Left lobe of liver (tissue), 2 donors: ENCODE measurements at regions not wholly inside any gene's neighbourhood (a gene's known extent, or its start where the extent isn't known, plus 50 kb on each side); places are given as distances from the start of the nearest gene placed in this dataset.

ENCODE experiments used
- ATAC-seq: fragments of 200-7000 bp; cut with Tn5 transposase; one replicate; pipeline ENCODE4 v1.9.1; 2020; ENCODE audit warnings: mild to moderate bottlenecking, moderate library complexity
- DNase-seq: peaks from one replicate; pipeline ENCODE4 v3.0.0-alpha.2; 2020; ENCODE audit warnings: low spot score
- donor health status: DM: no; HTN: no; CAD: no; lungs with moderate emphysema.
- donor health status: DM: no; HTN: yes; CAD: no.

GRCh38 chr3:116767726-116768125, 58.1 kb downstream of the TUSC7 start:
- DNase-seq (no peak), ATAC-seq (no peak)

- ATAC-seq: peak; percentile 97
- peak; percentile 61 for DNase-seq
Observed at GRCh38 chr3:116770815-116771450, 61.4 kb downstream of the TUSC7 start.

- DNase-seq (no peak), ATAC-seq (no peak)
Observed at GRCh38 chr3:116776880-116777785, 67.6 kb downstream of the TUSC7 start.

GRCh38 chr3:116785226-116785625, 75.6 kb downstream of the TUSC7 start:
- no peak for DNase-seq
- no peak for ATAC-seq

GRCh38 chr3:116802651-116803050, 93.1 kb downstream of the TUSC7 start:
- DNase-seq (no peak), ATAC-seq (no peak)

- no peak for ATAC-seq
- no peak for DNase-seq
Observed at GRCh38 chr3:116806351-116806750, 96.8 kb downstream of the TUSC7 start.

GRCh38 chr3:116808725-116809124, 99.1 kb downstream of the TUSC7 start:
- no peak for DNase-seq
- ATAC-seq: no peak

GRCh38 chr3:116809208-116809607, 99.6 kb downstream of the TUSC7 start:
- ATAC-seq (no peak), DNase-seq (no peak)

- ATAC-seq: no peak
- no peak for DNase-seq
Observed at GRCh38 chr3:116811754-116812153, 102.2 kb downstream of the TUSC7 start.

- ATAC-seq (no peak), DNase-seq (no peak)
Observed at GRCh38 chr3:116812949-116813348, 103.4 kb downstream of the TUSC7 start.

GRCh38 chr3:116815321-116815720, 105.7 kb downstream of the TUSC7 start:
- ATAC-seq (no peak), DNase-seq (no peak)

- no peak for ATAC-seq
- no peak for DNase-seq
Observed at GRCh38 chr3:116815831-116816588, 106.4 kb downstream of the TUSC7 start.

GRCh38 chr3:116821371-116821770, 111.8 kb downstream of the TUSC7 start:
- DNase-seq (no peak), ATAC-seq (no peak)

- ATAC-seq (no peak), DNase-seq (no peak)
Observed at GRCh38 chr3:116824208-116824607, 114.6 kb downstream of the TUSC7 start.

- ATAC-seq (no peak), DNase-seq (no peak)
Observed at GRCh38 chr3:116833202-116833601, 123.6 kb downstream of the TUSC7 start.

- DNase-seq (no peak), ATAC-seq (no peak)
Observed at GRCh38 chr3:116834816-116835215, 125.2 kb downstream of the TUSC7 start.

GRCh38 chr3:116835658-116836057, 126.1 kb downstream of the TUSC7 start:
- DNase-seq (no peak), ATAC-seq (no peak)

- no peak for DNase-seq
- ATAC-seq: no peak
Observed at GRCh38 chr3:116836286-116836685, 126.7 kb downstream of the TUSC7 start.

GRCh38 chr3:116837483-116837882, 127.9 kb downstream of the TUSC7 start:
- no peak for DNase-seq
- no peak for ATAC-seq

GRCh38 chr3:116841003-116841735, 131.6 kb downstream of the TUSC7 start:
- ATAC-seq: no peak
- DNase-seq: no peak
